Neural cell (in vitro differentiated cells): ENCODE measurements at regions not wholly inside any gene's neighbourhood (a gene's known extent, or its start where the extent isn't known, plus 50 kb on each side); places are given as distances from the start of the nearest gene placed in this dataset.

Experiments used
- H2AFZ ChIP-seq: fragments of 200-600, 300-800 bp; sonication (generic), shearing (Covaris generic); 2 replicates; pipeline ENCODE4 v1.6.0; 2014; ENCODE audit warnings: low read depth, mild to moderate bottlenecking, antibody characterized with exemption, low read length, moderate library complexity
- H3F3A ChIP-seq: fragments of 200-600 bp; shearing (Covaris generic); 2 replicates; pipeline ENCODE4 v1.6.1; 2016; ENCODE audit warnings: mild to moderate bottlenecking, moderate library complexity, mixed read lengths, antibody characterized with exemption, low read length; ENCODE audit not compliant: insufficient read depth, poor library complexity, severe bottlenecking
- H3K27ac ChIP-seq: fragments of 200-600, 300-800 bp; sonication (generic), shearing (Covaris generic); 2 replicates; pipeline ENCODE4 v1.5.1; 2014; ENCODE audit warnings: mild to moderate bottlenecking, low read length, moderate library complexity
- H3K27me3 ChIP-seq: fragments of 300-800, 200-600 bp; sonication (generic), shearing (Covaris generic); 2 replicates; pipeline ENCODE4 v1.6.0; 2014; ENCODE audit warnings: mild to moderate bottlenecking, low read depth, low read length, moderate library complexity; ENCODE audit not compliant: insufficient read depth
- H3K36me3 ChIP-seq: fragments of 300-800, 200-600 bp; sonication (generic), shearing (Covaris generic); 2 replicates; pipeline ENCODE4 v1.5.1; 2014; ENCODE audit warnings: mild to moderate bottlenecking, antibody characterized with exemption, low read length, moderate library complexity; ENCODE audit not compliant: insufficient read depth
- H3K4me2 ChIP-seq: fragments of 300-800, 200-600 bp; sonication (generic), shearing (Covaris generic); 2 replicates; pipeline ENCODE4 v1.6.0; 2014; ENCODE audit warnings: mild to moderate bottlenecking, low read length
- H3K4me3 ChIP-seq: fragments of 300-800, 200-600 bp; sonication (generic), shearing (Covaris generic); 2 replicates; pipeline ENCODE4 v1.5.1; 2014; ENCODE audit warnings: mild to moderate bottlenecking, low read length, moderate library complexity
- H3K79me2 ChIP-seq: fragments of 200-600 bp; shearing (Covaris generic); replicated peaks from 2 replicates; pipeline ENCODE4 v1.6.0; 2014; ENCODE audit warnings: mild to moderate bottlenecking, low read length, moderate library complexity; ENCODE audit not compliant: insufficient read depth
- H3K9ac ChIP-seq: fragments of 300-800, 200-600 bp; sonication (generic), shearing (Covaris generic); 2 replicates; pipeline ENCODE4 v1.6.1; 2016; ENCODE audit warnings: mild to moderate bottlenecking, low read length, mixed read lengths
- H3K9me2 ChIP-seq: fragments of 200-600 bp; shearing (Covaris generic); 2 replicates; pipeline ENCODE4 v1.6.1; 2016; ENCODE audit warnings: mild to moderate bottlenecking, low read length, mixed read lengths; ENCODE audit not compliant: insufficient read depth
- H3K9me3 ChIP-seq: fragments of 200-600, 300-800 bp; sonication (generic), shearing (Covaris generic); 2 replicates; pipeline ENCODE4 v1.6.1; 2016; ENCODE audit warnings: mild to moderate bottlenecking, mixed run types, low read length, moderate library complexity, mixed read lengths
- H4K20me1 ChIP-seq: fragments of 200-600 bp; shearing (Covaris generic); 2 replicates; pipeline ENCODE4 v1.6.1; 2016; ENCODE audit warnings: mild to moderate bottlenecking, mixed run types; ENCODE audit not compliant: insufficient read depth
- CTCF ChIP-seq: fragments of 450-650 bp; IDR thresholded peaks from 2 replicates; pipeline ENCODE4 v1.5.1; 2014; ENCODE audit warnings: antibody characterized with exemption, mild to moderate bottlenecking, moderate library complexity; ENCODE audit not compliant: poor library complexity, severe bottlenecking
- EP300 ChIP-seq: fragments of 450-650 bp; conservative IDR thresholded peaks from 2 replicates; pipeline ENCODE4 v1.6.1; 2014; ENCODE audit warnings: antibody characterized with exemption, mild to moderate bottlenecking, moderate library complexity; ENCODE audit not compliant: poor library complexity, severe bottlenecking
- EZH2 ChIP-seq: fragments of 200-600, 300-800 bp; shearing (Covaris generic), sonication (generic); IDR thresholded peaks from 2 replicates; pipeline ENCODE4 v1.6.1; 2014; ENCODE audit warnings: antibody characterized with exemption, low read length, borderline replicate concordance, mild to moderate bottlenecking; ENCODE audit not compliant: insufficient read depth, poor library complexity, severe bottlenecking
- MXI1 ChIP-seq: fragments of 450-650 bp; conservative IDR thresholded peaks from 2 replicates; pipeline ENCODE4 v1.6.1; 2014; ENCODE audit warnings: antibody characterized with exemption, mild to moderate bottlenecking; ENCODE audit not compliant: poor library complexity, severe bottlenecking
- POLR2AphosphoS5 ChIP-seq: IDR thresholded peaks from 2 replicates; pipeline ENCODE4 v1.6.1; 2012
- RAD21 ChIP-seq: fragments of 450-650 bp; conservative IDR thresholded peaks from 2 replicates; pipeline ENCODE4 v1.6.1; 2014; ENCODE audit warnings: antibody characterized with exemption, mild to moderate bottlenecking, moderate library complexity
- REST ChIP-seq: IDR thresholded peaks from 2 replicates; pipeline ENCODE4 v1.6.1; 2012; ENCODE audit warnings: borderline replicate concordance
- SMC3 ChIP-seq: fragments of 450-650 bp; conservative IDR thresholded peaks from 2 replicates; pipeline ENCODE4 v1.6.1; 2014; ENCODE audit warnings: antibody characterized with exemption, mild to moderate bottlenecking, moderate library complexity; ENCODE audit not compliant: poor library complexity
- TAF1 ChIP-seq: IDR thresholded peaks from 2 replicates; pipeline ENCODE4 v1.6.1; 2012; ENCODE audit warnings: low read depth

GRCh38 chr10:120115959-120116358 is 223.4 kb downstream of the SEC23IP start:
- H3K4me3 ChIP-seq = no peak overlapping the region
- H3F3A ChIP-seq = no peaks in the 10 kb centered on the region
- H3K27ac ChIP-seq = no peak overlapping the region
- no peaks in the 10 kb centered on the region for H3K9me2 ChIP-seq
- no peaks in the 10 kb centered on the region for H3K27me3 ChIP-seq
- no peak for TF ChIP-seq MXI1
- TF ChIP-seq RAD21 = no peak
- TF ChIP-seq REST = no peak
- TF ChIP-seq CTCF = no peak
- TF ChIP-seq EZH2 = no peak
- TF ChIP-seq POLR2AphosphoS5 = no peak
- TF ChIP-seq SMC3 = no peak
- H3K9ac ChIP-seq = no peak overlapping the region
- no peaks in the 10 kb centered on the region for H3K36me3 ChIP-seq
- H4K20me1 ChIP-seq = no peaks in the 10 kb centered on the region
- H2AFZ ChIP-seq = no peak overlapping the region
- H3K79me2 ChIP-seq = no peaks in the 10 kb centered on the region
- no peaks in the 10 kb centered on the region for H3K9me3 ChIP-seq
- no peak overlapping the region for H3K4me2 ChIP-seq

- no peaks in the 10 kb centered on the region for H3F3A ChIP-seq
- TF ChIP-seq CTCF (no peak), SMC3 (no peak), POLR2AphosphoS5 (no peak), MXI1 (no peak), REST (no peak), RAD21 (no peak), TAF1 (no peak), EP300 (no peak), EZH2 (no peak)
Measured at GRCh38 chr10:120121768-120122167, 229.2 kb downstream of the SEC23IP start.

More at GRCh38 chr10:120121768-120122167, 229.2 kb downstream of the SEC23IP start:
- no peak overlapping the region for H2AFZ ChIP-seq
- no peak overlapping the region for H3K4me2 ChIP-seq
- H3K36me3 ChIP-seq = no peaks in the 10 kb centered on the region
- no peaks in the 10 kb centered on the region for H3K9me2 ChIP-seq
- no peak overlapping the region for H3K4me3 ChIP-seq
- H3K9me3 ChIP-seq = no peaks in the 10 kb centered on the region
- no peaks in the 10 kb centered on the region for H3K79me2 ChIP-seq
- no peaks in the 10 kb centered on the region for H3K27me3 ChIP-seq
- no peaks in the 10 kb centered on the region for H4K20me1 ChIP-seq
- no peak overlapping the region for H3K9ac ChIP-seq
- H3K27ac ChIP-seq = no peak overlapping the region
